Fibroblast of mammary gland (primary cell): ENCODE measurements at regions not wholly inside any gene's neighbourhood (a gene's known extent, or its start where the extent isn't known, plus 50 kb on each side); places are given as distances from the start of the nearest gene placed in this dataset.

ENCODE experiments used
- DNase-seq: peaks from one replicate; pipeline ENCODE4 v3.0.0-alpha.2; 2010; ENCODE audit warnings: low read depth
- H3K4me3 ChIP-seq: 2 replicates; pipeline ENCODE4 v1.5.1; 2011; ENCODE audit warnings: low read depth, mild to moderate bottlenecking, low read length, moderate library complexity; ENCODE audit not compliant: control insufficient read depth
- CTCF ChIP-seq: conservative IDR thresholded peaks from 2 replicates; pipeline ENCODE4 v1.5.1; 2011; ENCODE audit warnings: low read depth, low read length, inconsistent platforms; ENCODE audit not compliant: control insufficient read depth, insufficient read depth

- DNase-seq: no peak
- H3K4me3 ChIP-seq: no peak overlapping the region
- TF ChIP-seq CTCF: no peak
Measured at GRCh38 chr9:89808756-89809181, 204.0 kb downstream of the GADD45G start.

- H3K4me3 ChIP-seq: no peak overlapping the region
- no peak for TF ChIP-seq CTCF
- DNase-seq: no peak
Measured at GRCh38 chr9:89810431-89810830, 205.6 kb downstream of the GADD45G start.

GRCh38 chr9:89811356-89811755 lies 206.5 kb downstream of the GADD45G start:
- H3K4me3 ChIP-seq: no peak overlapping the region
- no peak for DNase-seq
- no peak for TF ChIP-seq CTCF

GRCh38 chr9:89811886-89812450 lies 207.2 kb downstream of the GADD45G start:
- no peak for TF ChIP-seq CTCF
- H3K4me3 ChIP-seq: no peak overlapping the region
- no peak for DNase-seq

GRCh38 chr9:89812556-89813181 lies 207.9 kb downstream of the GADD45G start:
- TF ChIP-seq CTCF: no peak
- DNase-seq: no peak

GRCh38 chr9:89813482-89813881 lies 208.7 kb downstream of the GADD45G start:
- no peak for DNase-seq
- TF ChIP-seq CTCF: no peak
- no peak overlapping the region for H3K4me3 ChIP-seq

More at GRCh38 chr9:89812556-89813181, 207.9 kb downstream of the GADD45G start:
- H3K4me3 ChIP-seq: no peak overlapping the region
